Natural killer cell treated with Interleukin-12 subunit alpha and Interleukin-12 subunit beta and Interleukin-15 and Interleukin-18, amount 100 ng/mL, for 72 hours (primary cell): ENCODE measurements at regions not wholly inside any gene's neighbourhood (a gene's known extent, or its start where the extent isn't known, plus 50 kb on each side); places are given as distances from the start of the nearest gene placed in this dataset.

ENCODE experiments used
- ATAC-seq, 2 donors: fragments of 150-1000 bp; cut with Tn5 transposase in 1 of 2; sonication (Bioruptor Pico), chemical (Tn5 transposase) in 1 of 2; 2 replicates each; pipeline ENCODE4 v1.10.0; 2021
- DNase-seq: peaks from one replicate; pipeline ENCODE4 v3.0.0; 2022; ENCODE audit warnings: low spot score
- H3K27ac Mint-ChIP-seq, 2 donors: 1 replicate in 1 of 2; 2 replicates in 1 of 2; pipeline ENCODE4 v1.8.0; 2022; ENCODE audit warnings: mixed read lengths in 2 of 2, mild to moderate bottlenecking in 1 of 2, moderate library complexity in 1 of 2
- H3K27me3 Mint-ChIP-seq, 2 donors: 1 replicate in 1 of 2; 2 replicates in 1 of 2; pipeline ENCODE4 v1.8.0; 2022; ENCODE audit warnings: mixed read lengths in 2 of 2
- H3K36me3 Mint-ChIP-seq: one replicate; pipeline ENCODE4 v1.8.0; 2022; ENCODE audit warnings: mixed read lengths
- H3K4me1 Mint-ChIP-seq, 2 donors: 1 replicate in 1 of 2; 2 replicates in 1 of 2; pipeline ENCODE4 v1.8.0; 2022; ENCODE audit warnings: low read depth in 2 of 2, mixed read lengths in 2 of 2, mild to moderate bottlenecking in 1 of 2
- H3K4me3 Mint-ChIP-seq: one replicate; pipeline ENCODE4 v1.8.0; 2022; ENCODE audit warnings: mixed read lengths
- H3K9me3 Mint-ChIP-seq: 2 replicates; pipeline ENCODE4 v1.8.0; 2022; ENCODE audit warnings: mixed read lengths

GRCh38 chr20:48357714-48358113 is 470.1 kb downstream of the PREX1 start:
- ATAC-seq (no peak), DNase-seq (no peak)
- Mint-ChIP-seq H3K9me3 (no peaks in the 10 kb centered on the region), H3K4me1 (no peaks in the 10 kb centered on the region), H3K27ac (no peak overlapping the region), H3K36me3 (no peaks in the 10 kb centered on the region), H3K27me3 (peaks cover 2 to 13% of the 10 kb centered on the region in 2 donors), H3K4me3 (no peak overlapping the region)

GRCh38 chr20:48354903-48355302 is 472.9 kb downstream of the PREX1 start:
- no peaks in the 10 kb centered on the region for H3K4me1 Mint-ChIP-seq
- no peak for ATAC-seq

GRCh38 chr20:48354320-48354876 is 473.4 kb downstream of the PREX1 start:
- H3K9me3 Mint-ChIP-seq = no peaks in the 10 kb centered on the region
- no peak overlapping the region for H3K4me3 Mint-ChIP-seq
- H3K4me1 Mint-ChIP-seq = no peaks in the 10 kb centered on the region

More at GRCh38 chr20:48354903-48355302, 472.9 kb downstream of the PREX1 start:
- peaks cover 15% of the 10 kb centered on the region in 2 donors for H3K27me3 Mint-ChIP-seq
- H3K36me3 Mint-ChIP-seq = no peaks in the 10 kb centered on the region
- no peaks in the 10 kb centered on the region for H3K9me3 Mint-ChIP-seq
- DNase-seq = no peak
- no peak overlapping the region for H3K4me3 Mint-ChIP-seq
- H3K27ac Mint-ChIP-seq = no peak overlapping the region

GRCh38 chr20:48352628-48353027 is 475.2 kb downstream of the PREX1 start:
- H3K4me3 Mint-ChIP-seq = no peak overlapping the region
- H3K4me1 Mint-ChIP-seq = no peaks in the 10 kb centered on the region
- DNase-seq (no peak), ATAC-seq (peak in 1 of 2 donors; percentile 22)
- H3K27me3 Mint-ChIP-seq = peaks cover 20 to 29% of the 10 kb centered on the region in 2 donors
- H3K27ac Mint-ChIP-seq = no peak overlapping the region
- no peaks in the 10 kb centered on the region for H3K36me3 Mint-ChIP-seq
- H3K9me3 Mint-ChIP-seq = no peaks in the 10 kb centered on the region

More at GRCh38 chr20:48354320-48354876, 473.4 kb downstream of the PREX1 start:
- no peak for ATAC-seq
- DNase-seq = no peak
- peaks cover 15 to 16% of the 10 kb centered on the region in 2 donors for H3K27me3 Mint-ChIP-seq
- H3K36me3 Mint-ChIP-seq = no peaks in the 10 kb centered on the region
- no peak overlapping the region for H3K27ac Mint-ChIP-seq

- no peaks in the 10 kb centered on the region for H3K36me3 Mint-ChIP-seq
- H3K9me3 Mint-ChIP-seq = no peaks in the 10 kb centered on the region
- no peaks in the 10 kb centered on the region for H3K4me1 Mint-ChIP-seq
- no peak overlapping the region for H3K27ac Mint-ChIP-seq
- DNase-seq (no peak), ATAC-seq (no peak)
- H3K27me3 Mint-ChIP-seq = peaks cover 22 to 34% of the 10 kb centered on the region in 2 donors
- no peak overlapping the region for H3K4me3 Mint-ChIP-seq
Measured at GRCh38 chr20:48352042-48352441, 475.8 kb downstream of the PREX1 start.

- Mint-ChIP-seq H3K27ac (no peak overlapping the region), H3K36me3 (no peaks in the 10 kb centered on the region), H3K4me1 (no peaks in the 10 kb centered on the region), H3K4me3 (no peak overlapping the region), H3K9me3 (no peaks in the 10 kb centered on the region), H3K27me3 (peaks cover 20 to 38% of the 10 kb centered on the region in 2 donors)
- DNase-seq (no peak), ATAC-seq (no peak)
Measured at GRCh38 chr20:48350313-48350988, 477.3 kb downstream of the PREX1 start.

- Mint-ChIP-seq H3K36me3 (no peaks in the 10 kb centered on the region), H3K4me1 (no peaks in the 10 kb centered on the region), H3K4me3 (no peak overlapping the region), H3K27ac (no peak overlapping the region), H3K27me3 (peaks cover 20 to 38% of the 10 kb centered on the region in 2 donors), H3K9me3 (no peaks in the 10 kb centered on the region)
- ATAC-seq (no peak), DNase-seq (no peak)
Measured at GRCh38 chr20:48349656-48350055, 478.1 kb downstream of the PREX1 start.

GRCh38 chr20:48348022-48348421 is 479.8 kb downstream of the PREX1 start:
- Mint-ChIP-seq H3K27ac (no peak overlapping the region), H3K27me3 (peaks cover 27 to 44% of the 10 kb centered on the region in 2 donors), H3K36me3 (no peaks in the 10 kb centered on the region), H3K4me1 (no peaks in the 10 kb centered on the region), H3K9me3 (no peaks in the 10 kb centered on the region), H3K4me3 (no peak overlapping the region)
- no peak for DNase-seq
- no peak for ATAC-seq

GRCh38 chr20:48342822-48343513 is 484.8 kb downstream of the PREX1 start:
- Mint-ChIP-seq H3K27ac (no peak overlapping the region), H3K9me3 (no peaks in the 10 kb centered on the region), H3K4me3 (no peak overlapping the region), H3K27me3 (peaks cover 26 to 38% of the 10 kb centered on the region in 2 donors), H3K36me3 (no peaks in the 10 kb centered on the region), H3K4me1 (peaks cover 0 to 3% of the 10 kb centered on the region in 2 donors)
- ATAC-seq (no peak), DNase-seq (no peak)

- H3K9me3 Mint-ChIP-seq = no peaks in the 10 kb centered on the region
- DNase-seq = no peak
- peaks cover 0 to 3% of the 10 kb centered on the region in 2 donors for H3K4me1 Mint-ChIP-seq
- H3K27ac Mint-ChIP-seq = no peak overlapping the region
- ATAC-seq = no peak
- no peaks in the 10 kb centered on the region for H3K36me3 Mint-ChIP-seq
- H3K4me3 Mint-ChIP-seq = no peak overlapping the region
- peaks cover 23 to 47% of the 10 kb centered on the region in 2 donors for H3K27me3 Mint-ChIP-seq
Measured at GRCh38 chr20:48340883-48341281, 486.9 kb downstream of the PREX1 start.

GRCh38 chr20:48339986-48340882 is 487.6 kb downstream of the PREX1 start:
- peaks cover 0 to 3% of the 10 kb centered on the region in 2 donors for H3K4me1 Mint-ChIP-seq
- no peaks in the 10 kb centered on the region for H3K9me3 Mint-ChIP-seq
- DNase-seq (no peak), ATAC-seq (peak; percentile 12 to 29)
- no peak overlapping the region for H3K27ac Mint-ChIP-seq
- no peak overlapping the region for H3K4me3 Mint-ChIP-seq
- H3K27me3 Mint-ChIP-seq = peaks cover 25 to 50% of the 10 kb centered on the region in 2 donors
- H3K36me3 Mint-ChIP-seq = no peaks in the 10 kb centered on the region

- Mint-ChIP-seq H3K27me3 (peaks cover 24 to 50% of the 10 kb centered on the region in 2 donors), H3K4me1 (peaks cover 0 to 3% of the 10 kb centered on the region in 2 donors), H3K36me3 (no peaks in the 10 kb centered on the region), H3K9me3 (no peaks in the 10 kb centered on the region), H3K27ac (no peak overlapping the region), H3K4me3 (no peak overlapping the region)
- ATAC-seq = no peak
- no peak for DNase-seq
Measured at GRCh38 chr20:48339190-48339985, 488.4 kb downstream of the PREX1 start.

GRCh38 chr20:48338717-48339116 is 489.1 kb downstream of the PREX1 start:
- peaks cover 21 to 49% of the 10 kb centered on the region in 2 donors for H3K27me3 Mint-ChIP-seq
- H3K4me3 Mint-ChIP-seq = no peak overlapping the region
- H3K4me1 Mint-ChIP-seq = peaks cover 0 to 3% of the 10 kb centered on the region in 2 donors
- ATAC-seq (no peak), DNase-seq (no peak)
- no peak overlapping the region for H3K27ac Mint-ChIP-seq
- no peaks in the 10 kb centered on the region for H3K36me3 Mint-ChIP-seq
- H3K9me3 Mint-ChIP-seq = no peaks in the 10 kb centered on the region
